ENCODE measurements at regions not wholly inside any gene's neighbourhood (a gene's known extent, or its start where the extent isn't known, plus 50 kb on each side); places are given as distances from the start of the nearest gene placed in this dataset.

DNA sequence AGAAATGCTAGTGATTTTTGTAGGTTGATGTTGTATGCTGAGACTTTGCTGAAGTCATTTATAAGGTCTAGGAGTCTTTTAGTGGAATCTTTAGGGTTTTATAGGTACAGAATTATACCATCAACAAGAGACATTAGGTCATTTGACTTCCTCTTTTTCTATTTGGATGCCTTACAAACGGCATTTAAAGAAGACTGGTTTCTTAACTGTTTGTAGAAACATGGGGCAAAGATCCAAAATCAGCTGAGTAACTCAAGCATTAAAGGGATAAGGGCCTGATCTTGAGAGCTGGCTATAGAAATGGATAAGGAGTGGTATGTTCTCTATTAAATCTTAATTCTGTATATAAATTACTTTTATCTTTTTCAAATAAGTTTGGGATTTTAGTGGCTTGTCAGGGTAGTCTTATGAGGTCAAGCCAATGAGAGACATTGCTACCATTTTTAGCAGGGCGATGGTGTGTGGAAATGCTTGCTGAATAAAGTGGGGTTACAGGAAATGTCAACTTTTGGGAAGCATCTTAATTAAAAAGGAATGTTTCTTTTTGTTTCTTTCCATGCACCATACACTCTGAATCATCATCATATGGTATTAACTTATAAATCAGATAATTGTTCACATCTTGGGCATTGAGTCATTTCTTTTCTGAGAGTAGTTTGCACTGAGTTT is 197.7 kb upstream of the GBE1 start:
- intact Hi-C loops (cut with DNase I), result no loop called here
- DNase-seq, result no peak
- Histone ChIP-seq H3K4me1 (replicated peaks in 1 of 2) (no peaks in the 10 kb centered on the region), H3K27me3 (no peaks in the 10 kb centered on the region), H3K36me3 (replicated peaks in 1 of 2) (no peaks in the 10 kb centered on the region), H3K4me3 (no peak overlapping the region), H3K9me3 (replicated peaks in 1 of 3) (no peaks in the 10 kb centered on the region), H3K27ac (no peak overlapping the region)
- 50 to 63% (median 55%) methylated on average over 2 of the region's 2 CpGs for WGBS, 4 donors
- no peak for TF ChIP-seq CTCF (IDR thresholded peaks at IDR 0.05)
- TF ChIP-seq POLR2A (IDR thresholded peaks at IDR 0.05), result no peak

DNA sequence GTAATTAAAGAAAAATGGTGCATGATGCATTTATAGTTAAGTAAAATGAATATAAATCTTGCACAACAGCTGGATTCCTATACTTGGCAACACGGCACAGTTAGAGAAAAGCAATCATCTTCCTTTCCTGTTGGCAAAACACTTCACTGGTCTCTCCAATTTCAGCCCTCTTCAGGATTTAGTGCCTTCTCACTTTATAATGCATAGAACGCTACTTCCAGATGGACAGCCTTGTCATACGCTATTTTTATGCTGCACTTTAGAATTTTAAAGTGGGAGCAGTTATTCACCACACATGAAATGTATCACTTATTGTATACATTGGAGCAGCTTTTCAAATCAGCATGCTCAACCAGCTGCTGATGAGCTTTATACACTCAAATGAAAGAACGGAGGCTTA is 194.4 kb upstream of the GBE1 start:
- Histone ChIP-seq H3K4me1 (replicated peaks in 1 of 2) (no peaks in the 10 kb centered on the region), H3K27ac (no peak overlapping the region), H3K27me3 (no peaks in the 10 kb centered on the region), H3K9me3 (replicated peaks in 1 of 3) (no peaks in the 10 kb centered on the region), H3K4me3 (no peak overlapping the region), H3K36me3 (replicated peaks in 1 of 2) (no peaks in the 10 kb centered on the region)
- no peak for TF ChIP-seq POLR2A (IDR thresholded peaks at IDR 0.05)
- DNase-seq, result no peak
- intact Hi-C loops (cut with DNase I), result no loop called here
- 71 to 83% (median 76%) methylated on average over 4 of the region's 4 CpGs for WGBS, 4 donors

GRCh38 chr3:81953111-81953510 is 191.7 kb upstream of the GBE1 start:
- TF ChIP-seq POLR2A (IDR thresholded peaks at IDR 0.05) (no peak), CTCF (IDR thresholded peaks at IDR 0.05) (no peak)
- H3K27me3 ChIP-seq, result no peaks in the 10 kb centered on the region
- H3K36me3 ChIP-seq (replicated peaks in 1 of 2), result no peaks in the 10 kb centered on the region
- no peaks in the 10 kb centered on the region for H3K9me3 ChIP-seq (replicated peaks in 1 of 3)
- WGBS, 4 donors, result 93 to 94% (median 94%) methylated on average over 5 of the region's 5 CpGs
- intact Hi-C loops (cut with DNase I), result no loop called here
- H3K27ac ChIP-seq, result no peak overlapping the region
- no peak overlapping the region for H3K4me3 ChIP-seq
- H3K4me1 ChIP-seq (replicated peaks in 1 of 2), result no peaks in the 10 kb centered on the region
- DNase-seq, result no peak

DNA sequence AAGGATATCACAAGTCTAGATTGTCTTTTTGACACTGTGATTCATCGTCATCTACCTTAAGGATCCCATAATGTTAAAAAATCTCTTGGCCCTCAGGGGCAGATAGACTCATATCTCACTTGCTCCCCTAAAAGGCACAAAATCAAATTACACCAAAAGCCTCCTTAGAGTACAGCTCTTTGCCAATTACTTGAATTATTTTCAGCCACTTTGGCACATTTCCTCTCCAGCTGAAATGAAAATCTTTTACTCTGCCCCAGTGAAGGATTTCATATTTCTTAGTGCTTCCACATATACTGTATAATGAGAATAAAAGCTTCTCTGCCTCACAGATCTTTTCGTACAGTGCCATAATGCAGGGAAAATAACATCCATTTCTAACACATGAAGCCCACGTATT is 190.7 kb upstream of the GBE1 start:
- H3K36me3 ChIP-seq (replicated peaks in 1 of 2), result no peaks in the 10 kb centered on the region
- TF ChIP-seq POLR2A (IDR thresholded peaks at IDR 0.05) (no peak), CTCF (IDR thresholded peaks at IDR 0.05) (no peak)
- DNase-seq, result no peak
- no peaks in the 10 kb centered on the region for H3K4me1 ChIP-seq (replicated peaks in 1 of 2)
- WGBS, 4 donors, result 79 to 91% (median 88%) methylated on average over 3 of the region's 3 CpGs
- H3K27ac ChIP-seq, result no peak overlapping the region
- no peaks in the 10 kb centered on the region for H3K27me3 ChIP-seq
- intact Hi-C loops (cut with DNase I), result no loop called here
- no peak overlapping the region for H3K4me3 ChIP-seq
- no peaks in the 10 kb centered on the region for H3K9me3 ChIP-seq (replicated peaks in 1 of 3)

DNA sequence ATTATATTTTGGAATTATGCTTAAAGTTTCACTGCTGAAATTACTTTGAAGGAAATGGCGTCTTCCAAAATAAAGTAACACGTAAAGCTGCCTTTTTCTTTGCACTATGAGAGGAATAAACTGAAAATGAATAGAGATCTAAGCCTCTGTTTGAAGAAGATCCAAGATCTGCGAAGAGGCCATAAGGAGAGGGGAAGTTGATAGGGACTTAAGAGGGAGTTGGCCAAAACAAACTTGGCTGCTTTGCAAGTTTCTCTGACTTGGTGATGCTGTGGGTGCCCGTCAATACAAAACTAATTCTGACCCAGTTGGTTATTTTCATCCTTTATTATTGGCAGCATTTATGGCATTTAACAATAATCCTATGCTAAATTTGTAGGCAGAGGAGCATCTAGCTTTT is 190.2 kb upstream of the GBE1 start:
- Histone ChIP-seq H3K36me3 (replicated peaks in 1 of 2) (no peaks in the 10 kb centered on the region), H3K4me1 (replicated peaks in 1 of 2) (no peaks in the 10 kb centered on the region), H3K27ac (no peak overlapping the region), H3K4me3 (no peak overlapping the region), H3K9me3 (replicated peaks in 1 of 3) (no peaks in the 10 kb centered on the region), H3K27me3 (no peaks in the 10 kb centered on the region)
- WGBS, 4 donors, result 65 to 78% (median 69%) methylated on average over 4 of the region's 4 CpGs
- no peak for TF ChIP-seq CTCF (IDR thresholded peaks at IDR 0.05)
- TF ChIP-seq POLR2A (IDR thresholded peaks at IDR 0.05), result no peak
- intact Hi-C loops (cut with DNase I), result no loop called here
- no peak for DNase-seq
